Activated CD8-positive, alpha-beta T cell treated with anti-CD3 and anti-CD28 coated beads for 36 hours (primary cell): ENCODE measurements at regions not wholly inside any gene's neighbourhood (a gene's known extent, or its start where the extent isn't known, plus 50 kb on each side); places are given as distances from the start of the nearest gene placed in this dataset.

Source experiments
- ATAC-seq: fragments of 200-7000 bp; cut with Tn5 transposase; one replicate; pipeline ENCODE4 v1.10.0; 2021; ENCODE audit warnings: mild to moderate bottlenecking, moderate library complexity
- CTCF ChIA-PET: fragments of 350-600 bp; sonication (Branson Sonifier 250); formaldehyde crosslinking; loops from one replicate; lab custom pipeline; 2021; ENCODE audit warnings: antibody characterized with exemption; lab: Charles Lee
- POLR2A ChIA-PET: fragments of 350-600 bp; sonication (Branson Sonifier 250); formaldehyde crosslinking; loops from one replicate; lab custom pipeline; 2021; ENCODE audit warnings: antibody characterized with exemption; lab: Charles Lee
- DNase-seq: peaks from one replicate; pipeline ENCODE4 v3.0.0-alpha.2; 2020
- H3K27ac Mint-ChIP-seq: one replicate; pipeline ENCODE4 v1.8.0; 2021; ENCODE audit warnings: mild to moderate bottlenecking, mixed read lengths
- H3K27me3 Mint-ChIP-seq: one replicate; pipeline ENCODE4 v1.8.0; 2021; ENCODE audit warnings: mixed read lengths
- H3K36me3 Mint-ChIP-seq: one replicate; pipeline ENCODE4 v1.8.0; 2021; ENCODE audit warnings: low read depth, mixed read lengths
- H3K4me1 Mint-ChIP-seq: one replicate; pipeline ENCODE4 v1.8.0; 2021; ENCODE audit warnings: low read depth, mixed read lengths
- H3K4me3 Mint-ChIP-seq: one replicate; pipeline ENCODE4 v1.8.0; 2021; ENCODE audit warnings: mild to moderate bottlenecking, moderate library complexity, mixed read lengths
- H3K9me3 Mint-ChIP-seq: one replicate; pipeline ENCODE4 v1.8.0; 2021; ENCODE audit warnings: mixed read lengths
- intact Hi-C: fragments of 100-400 bp; cut with micrococcal nuclease; formaldehyde crosslinking; loops from one replicate; pipeline ENCODE4 v1.10.0; 2022
- TF ChIP-seq, protein P1 (sequence below): fragments of 200-600 bp; IDR thresholded peaks from one replicate; pipeline ENCODE4 v1.8.0; 2022; ENCODE audit warnings: antibody characterized with exemption, mild to moderate bottlenecking

DNA sequence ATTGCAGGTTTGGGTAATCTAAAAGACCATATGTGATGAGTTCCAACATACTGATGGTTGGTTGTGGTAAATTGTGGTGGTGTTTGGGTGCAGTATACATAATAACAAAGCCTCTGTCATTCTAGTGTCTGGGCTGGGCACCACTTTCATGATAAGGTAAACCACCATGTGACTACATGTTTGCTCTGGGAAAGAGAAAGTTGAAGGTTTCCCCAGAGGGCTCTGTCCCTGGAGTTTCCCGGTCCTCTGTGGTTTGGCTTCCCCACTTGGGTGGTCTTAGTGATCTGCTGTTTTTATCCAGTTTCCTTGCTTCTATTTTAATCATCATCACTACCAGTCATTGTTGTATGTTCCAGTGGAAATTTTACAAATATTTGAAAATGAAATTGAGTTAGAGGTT is 55.9 kb upstream of the TSPAN2 start:
- intact Hi-C loops, result no loop called here
- no peak overlapping the region for H3K4me3 Mint-ChIP-seq
- CTCF ChIA-PET, result interaction anchor here (1.6 kb wide), 1 partner anchor 451 kb away, joined by 3 read pairs; no protein-coding TSS in a partner anchor

DNA sequence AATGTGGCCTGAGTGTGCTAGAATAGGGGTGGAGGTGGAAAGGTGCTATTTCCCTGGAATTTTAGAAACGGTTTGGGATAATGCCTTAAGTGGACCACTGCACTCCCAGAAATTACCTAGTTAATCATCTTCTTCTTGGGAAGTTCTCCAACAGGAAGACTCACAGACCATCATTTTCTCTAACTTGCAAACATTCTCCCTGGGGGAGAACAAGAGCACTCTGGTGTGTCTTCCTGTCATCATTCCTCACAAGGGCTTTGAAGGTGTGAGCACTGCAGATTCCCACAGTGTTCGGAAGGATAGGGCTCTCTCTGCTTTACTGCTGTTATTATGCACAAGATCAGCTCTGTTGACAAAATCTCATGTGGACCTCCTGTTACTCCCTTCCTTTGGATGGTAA is 54.9 kb upstream of the TSPAN2 start:
- Mint-ChIP-seq H3K36me3 (no peaks in the 10 kb centered on the region), H3K4me1 (peaks cover 3% of the 10 kb centered on the region), H3K27me3 (peaks cover 15% of the 10 kb centered on the region), H3K9me3 (no peaks in the 10 kb centered on the region), H3K4me3 (no peak overlapping the region), H3K27ac (no peak overlapping the region)
- POLR2A ChIA-PET, result no interaction called here
- CTCF ChIA-PET, result no interaction called here
- no peak for ATAC-seq
- no peak for DNase-seq
- TF ChIP-seq, protein P1, sequence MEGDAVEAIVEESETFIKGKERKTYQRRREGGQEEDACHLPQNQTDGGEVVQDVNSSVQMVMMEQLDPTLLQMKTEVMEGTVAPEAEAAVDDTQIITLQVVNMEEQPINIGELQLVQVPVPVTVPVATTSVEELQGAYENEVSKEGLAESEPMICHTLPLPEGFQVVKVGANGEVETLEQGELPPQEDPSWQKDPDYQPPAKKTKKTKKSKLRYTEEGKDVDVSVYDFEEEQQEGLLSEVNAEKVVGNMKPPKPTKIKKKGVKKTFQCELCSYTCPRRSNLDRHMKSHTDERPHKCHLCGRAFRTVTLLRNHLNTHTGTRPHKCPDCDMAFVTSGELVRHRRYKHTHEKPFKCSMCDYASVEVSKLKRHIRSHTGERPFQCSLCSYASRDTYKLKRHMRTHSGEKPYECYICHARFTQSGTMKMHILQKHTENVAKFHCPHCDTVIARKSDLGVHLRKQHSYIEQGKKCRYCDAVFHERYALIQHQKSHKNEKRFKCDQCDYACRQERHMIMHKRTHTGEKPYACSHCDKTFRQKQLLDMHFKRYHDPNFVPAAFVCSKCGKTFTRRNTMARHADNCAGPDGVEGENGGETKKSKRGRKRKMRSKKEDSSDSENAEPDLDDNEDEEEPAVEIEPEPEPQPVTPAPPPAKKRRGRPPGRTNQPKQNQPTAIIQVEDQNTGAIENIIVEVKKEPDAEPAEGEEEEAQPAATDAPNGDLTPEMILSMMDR, result no peak
- intact Hi-C loops, result no loop called here

More for the DNA sequence above, 55.9 kb upstream of the TSPAN2 start:
- ATAC-seq (no peak), DNase-seq (no peak)
- H3K4me1 Mint-ChIP-seq, result peaks cover 3% of the 10 kb centered on the region
- no peaks in the 10 kb centered on the region for H3K36me3 Mint-ChIP-seq
- H3K9me3 Mint-ChIP-seq, result no peaks in the 10 kb centered on the region
- TF ChIP-seq, protein P1, result no peak
- peaks cover 15% of the 10 kb centered on the region for H3K27me3 Mint-ChIP-seq
- POLR2A ChIA-PET, result no interaction called here
- H3K27ac Mint-ChIP-seq, result no peak overlapping the region

- ChIA-PET POLR2A (no interaction called here), CTCF (interaction anchor here (1.0 to 1.5 kb wide), 3 partner anchors 13 to 565 kb away, joined by 3 to 9 read pairs (median 3); no protein-coding TSS in a partner anchor)
- Mint-ChIP-seq H3K4me3 (no peak overlapping the region), H3K27ac (no peak overlapping the region), H3K9me3 (no peaks in the 10 kb centered on the region), H3K4me1 (peaks cover 1% of the 10 kb centered on the region), H3K27me3 (peaks cover 16% of the 10 kb centered on the region), H3K36me3 (no peaks in the 10 kb centered on the region)
- intact Hi-C loops, result no loop called here
- DNase-seq (no peak), ATAC-seq (no peak)
- TF ChIP-seq, protein P1, result no peak
Measured at GRCh38 chr1:115142616-115143015, 53.3 kb upstream of the TSPAN2 start.

DNA sequence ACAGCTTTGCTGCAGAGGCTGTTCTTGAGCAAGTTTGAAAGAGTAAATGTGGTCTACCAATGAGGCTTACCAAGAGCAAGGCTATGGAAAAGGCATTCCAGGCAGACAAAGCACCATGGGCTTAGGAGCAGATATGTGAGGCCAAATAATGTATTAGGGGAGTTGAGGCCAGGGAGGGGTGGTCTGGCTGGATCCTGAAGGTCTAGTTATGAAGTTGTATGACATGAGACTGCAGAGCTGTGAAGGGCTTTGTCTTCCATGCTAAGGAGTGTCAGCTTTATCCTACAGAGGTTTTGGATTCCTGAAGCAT is 51.8 kb upstream of the TSPAN2 start:
- no peaks in the 10 kb centered on the region for H3K4me1 Mint-ChIP-seq
- H3K4me3 Mint-ChIP-seq, result no peak overlapping the region
- CTCF ChIA-PET, result interaction anchor here (1.0 to 4.8 kb wide), 6 partner anchors 28 to 566 kb away, joined by 3 to 61 read pairs (median 4); no protein-coding TSS in a partner anchor
- ATAC-seq, result no peak
- no peak overlapping the region for H3K27ac Mint-ChIP-seq
- H3K9me3 Mint-ChIP-seq, result no peaks in the 10 kb centered on the region
- intact Hi-C loops, result no loop called here
- DNase-seq, result no peak
- POLR2A ChIA-PET, result no interaction called here
- peaks cover 7% of the 10 kb centered on the region for H3K27me3 Mint-ChIP-seq
- H3K36me3 Mint-ChIP-seq, result no peaks in the 10 kb centered on the region
- TF ChIP-seq, protein P1, result no peak

DNA sequence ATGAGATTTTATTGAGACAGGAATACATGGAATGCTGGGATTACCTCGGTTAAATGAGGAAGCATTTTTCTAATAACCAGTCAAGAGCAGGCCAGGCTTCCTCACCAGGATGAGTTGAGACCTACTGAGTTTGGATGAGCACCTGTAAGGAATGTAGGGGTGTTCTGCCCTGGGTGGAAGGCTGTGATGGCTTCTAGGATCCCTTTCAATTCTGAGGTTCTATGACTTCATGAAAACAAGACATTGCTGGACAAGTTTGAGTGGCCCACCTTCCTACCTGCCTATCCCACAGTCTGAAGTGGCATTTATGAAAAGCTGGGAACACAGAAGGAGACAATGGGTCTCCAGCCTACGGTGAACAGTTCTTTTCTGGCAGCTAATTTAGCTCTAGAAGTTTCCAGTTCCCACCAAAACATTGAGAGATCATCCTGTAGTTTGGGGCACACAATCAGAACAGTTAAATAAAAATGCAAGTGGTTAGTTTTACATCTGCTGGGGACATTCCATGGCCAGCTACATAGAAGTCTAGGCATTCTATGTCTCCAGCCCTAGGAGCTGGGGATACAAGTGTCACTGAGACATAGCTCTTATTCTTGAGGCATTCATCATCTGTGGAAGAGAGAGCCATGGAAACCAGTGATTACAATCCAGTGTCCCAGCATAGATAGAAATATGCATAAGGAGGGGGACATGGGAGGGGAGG is 51.3 kb upstream of the TSPAN2 start:
- ATAC-seq (no peak), DNase-seq (no peak)
- Mint-ChIP-seq H3K4me3 (no peak overlapping the region), H3K9me3 (no peaks in the 10 kb centered on the region), H3K36me3 (no peaks in the 10 kb centered on the region), H3K27ac (no peak overlapping the region), H3K4me1 (no peaks in the 10 kb centered on the region), H3K27me3 (peaks cover 7% of the 10 kb centered on the region)
- POLR2A ChIA-PET, result no interaction called here
- TF ChIP-seq, protein P1, result no peak
- CTCF ChIA-PET, result interaction anchor here (0.7 to 5.6 kb wide), 7 partner anchors 28 to 566 kb away, joined by 3 to 61 read pairs (median 11); no protein-coding TSS in a partner anchor
- intact Hi-C loops, result no loop called here
